PC-3 (cell line): ENCODE measurements at regions not wholly inside any gene's neighbourhood (a gene's known extent, or its start where the extent isn't known, plus 50 kb on each side); places are given as distances from the start of the nearest gene placed in this dataset.

Experiments used
- EZH2 ChIP-seq: fragments of 300-600 bp; sonication (generic); IDR thresholded peaks from one replicate; pipeline ENCODE4 v1.6.1; 2017; ENCODE audit warnings: antibody characterized with exemption, mild to moderate bottlenecking, low read length; ENCODE audit not compliant: unreplicated experiment
- TF ChIP-seq, protein P1 (sequence below): fragments of 300-600 bp; sonication (generic); conservative IDR thresholded peaks from 2 replicates; pipeline ENCODE4 v1.5.1; 2017; ENCODE audit warnings: antibody characterized with exemption, low read depth, mild to moderate bottlenecking, low read length

DNA sequence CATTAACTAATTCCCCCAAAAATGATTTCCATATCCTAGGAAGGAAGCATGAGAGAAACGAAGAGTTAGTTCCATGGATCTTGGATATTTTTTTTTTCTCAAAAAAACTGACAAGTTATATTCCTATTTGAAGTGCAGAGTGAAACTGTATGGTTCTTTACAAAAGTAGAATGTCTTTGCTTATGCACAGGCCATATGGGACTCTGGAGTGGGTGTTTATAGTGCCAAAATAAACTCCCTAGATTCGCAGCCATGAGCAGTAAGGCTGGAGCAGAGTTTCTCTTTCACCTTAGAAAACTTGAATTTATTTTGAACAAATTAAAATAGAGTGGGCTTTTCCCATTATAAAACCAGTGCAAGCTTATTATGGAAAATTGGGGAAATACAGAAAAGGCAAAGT is 239.7 kb downstream of the PDCD6IP start:
- TF ChIP-seq EZH2: no peak
- TF ChIP-seq, protein P1, sequence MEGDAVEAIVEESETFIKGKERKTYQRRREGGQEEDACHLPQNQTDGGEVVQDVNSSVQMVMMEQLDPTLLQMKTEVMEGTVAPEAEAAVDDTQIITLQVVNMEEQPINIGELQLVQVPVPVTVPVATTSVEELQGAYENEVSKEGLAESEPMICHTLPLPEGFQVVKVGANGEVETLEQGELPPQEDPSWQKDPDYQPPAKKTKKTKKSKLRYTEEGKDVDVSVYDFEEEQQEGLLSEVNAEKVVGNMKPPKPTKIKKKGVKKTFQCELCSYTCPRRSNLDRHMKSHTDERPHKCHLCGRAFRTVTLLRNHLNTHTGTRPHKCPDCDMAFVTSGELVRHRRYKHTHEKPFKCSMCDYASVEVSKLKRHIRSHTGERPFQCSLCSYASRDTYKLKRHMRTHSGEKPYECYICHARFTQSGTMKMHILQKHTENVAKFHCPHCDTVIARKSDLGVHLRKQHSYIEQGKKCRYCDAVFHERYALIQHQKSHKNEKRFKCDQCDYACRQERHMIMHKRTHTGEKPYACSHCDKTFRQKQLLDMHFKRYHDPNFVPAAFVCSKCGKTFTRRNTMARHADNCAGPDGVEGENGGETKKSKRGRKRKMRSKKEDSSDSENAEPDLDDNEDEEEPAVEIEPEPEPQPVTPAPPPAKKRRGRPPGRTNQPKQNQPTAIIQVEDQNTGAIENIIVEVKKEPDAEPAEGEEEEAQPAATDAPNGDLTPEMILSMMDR: no peak
